ENCODE measurements at regions not wholly inside any gene's neighbourhood (a gene's known extent, or its start where the extent isn't known, plus 50 kb on each side); places are given as distances from the start of the nearest gene placed in this dataset.

GRCh38 chr3:945738-946137 lies 147.1 kb upstream of the CNTN6 start:
- no TSS peak for BruUV-seq (replicated peaks)
- no peaks in the 10 kb centered on the region for H3K9me3 Mint-ChIP-seq (ENCODE audit: low read depth, unreplicated experiment)
- CTCF ChIA-PET, result interaction anchor here (0.7 kb wide), 1 partner anchor 284 kb away, joined by 3 read pairs; no protein-coding TSS in a partner anchor

GRCh38 chr3:952906-953305 lies 139.9 kb upstream of the CNTN6 start:
- CTCF ChIA-PET, result no interaction called here
- no peak for TF ChIP-seq CTCF (IDR thresholded peaks at IDR 0.05; ENCODE audit: unreplicated experiment)
- no TSS peak for BruUV-seq (replicated peaks)
- H3K36me3 Mint-ChIP-seq (ENCODE audit: insufficient read depth, unreplicated experiment), result no peaks in the 10 kb centered on the region
- H3K27me3 Mint-ChIP-seq (ENCODE audit: unreplicated experiment), result no peaks in the 10 kb centered on the region
- H3K4me1 Mint-ChIP-seq (ENCODE audit: low read depth, unreplicated experiment), result no peaks in the 10 kb centered on the region
- H3K27ac Mint-ChIP-seq (ENCODE audit: unreplicated experiment), result no peak overlapping the region
- DNase-seq, result no peak
- intact Hi-C loops (cut with micrococcal nuclease; ENCODE audit: unreplicated experiment), result no loop called here
- H3K4me3 Mint-ChIP-seq (ENCODE audit: low read depth, unreplicated experiment), result no peak overlapping the region
- no peaks in the 10 kb centered on the region for H3K9me3 Mint-ChIP-seq (ENCODE audit: low read depth, unreplicated experiment)

More at GRCh38 chr3:945738-946137, 147.1 kb upstream of the CNTN6 start:
- intact Hi-C loops (cut with micrococcal nuclease; ENCODE audit: unreplicated experiment), result no loop called here
- no peak for TF ChIP-seq CTCF (IDR thresholded peaks at IDR 0.05; ENCODE audit: unreplicated experiment)
- H3K36me3 Mint-ChIP-seq (ENCODE audit: insufficient read depth, unreplicated experiment), result no peaks in the 10 kb centered on the region
- H3K27ac Mint-ChIP-seq (ENCODE audit: unreplicated experiment), result no peak overlapping the region
- no peak overlapping the region for H3K4me3 Mint-ChIP-seq (ENCODE audit: low read depth, unreplicated experiment)
- no peaks in the 10 kb centered on the region for H3K4me1 Mint-ChIP-seq (ENCODE audit: low read depth, unreplicated experiment)
- no peak for DNase-seq
- H3K27me3 Mint-ChIP-seq (ENCODE audit: unreplicated experiment), result no peaks in the 10 kb centered on the region

- Mint-ChIP-seq H3K4me3 (ENCODE audit: low read depth, unreplicated experiment) (no peak overlapping the region), H3K27ac (ENCODE audit: unreplicated experiment) (no peak overlapping the region), H3K9me3 (ENCODE audit: low read depth, unreplicated experiment) (peaks cover 6% of the 10 kb centered on the region), H3K4me1 (ENCODE audit: low read depth, unreplicated experiment) (no peaks in the 10 kb centered on the region), H3K27me3 (ENCODE audit: unreplicated experiment) (no peaks in the 10 kb centered on the region), H3K36me3 (ENCODE audit: insufficient read depth, unreplicated experiment) (no peaks in the 10 kb centered on the region)
- no peak for DNase-seq
- no peak for TF ChIP-seq CTCF (IDR thresholded peaks at IDR 0.05; ENCODE audit: unreplicated experiment)
- no TSS peak for BruUV-seq (replicated peaks)
- intact Hi-C loops (cut with micrococcal nuclease; ENCODE audit: unreplicated experiment), result no loop called here
- CTCF ChIA-PET, result no interaction called here
These were observed 129.6 kb upstream of the CNTN6 start for GRCh38 chr3:963255-963654.

GRCh38 chr3:963755-964154 lies 129.1 kb upstream of the CNTN6 start:
- Mint-ChIP-seq H3K27me3 (ENCODE audit: unreplicated experiment) (no peaks in the 10 kb centered on the region), H3K36me3 (ENCODE audit: insufficient read depth, unreplicated experiment) (no peaks in the 10 kb centered on the region), H3K9me3 (ENCODE audit: low read depth, unreplicated experiment) (peaks cover 6% of the 10 kb centered on the region), H3K27ac (ENCODE audit: unreplicated experiment) (no peak overlapping the region), H3K4me3 (ENCODE audit: low read depth, unreplicated experiment) (no peak overlapping the region), H3K4me1 (ENCODE audit: low read depth, unreplicated experiment) (no peaks in the 10 kb centered on the region)
- no peak for TF ChIP-seq CTCF (IDR thresholded peaks at IDR 0.05; ENCODE audit: unreplicated experiment)
- BruUV-seq (replicated peaks), result no TSS peak
- CTCF ChIA-PET, result no interaction called here
- intact Hi-C loops (cut with micrococcal nuclease; ENCODE audit: unreplicated experiment), result no loop called here
- DNase-seq, result no peak
